ENCODE measurements at regions not wholly inside any gene's neighbourhood (a gene's known extent, or its start where the extent isn't known, plus 50 kb on each side); places are given as distances from the start of the nearest gene placed in this dataset.
A peak's percentile ranks its signal among the peaks of the same experiment; 100 is the strongest.

DNA sequence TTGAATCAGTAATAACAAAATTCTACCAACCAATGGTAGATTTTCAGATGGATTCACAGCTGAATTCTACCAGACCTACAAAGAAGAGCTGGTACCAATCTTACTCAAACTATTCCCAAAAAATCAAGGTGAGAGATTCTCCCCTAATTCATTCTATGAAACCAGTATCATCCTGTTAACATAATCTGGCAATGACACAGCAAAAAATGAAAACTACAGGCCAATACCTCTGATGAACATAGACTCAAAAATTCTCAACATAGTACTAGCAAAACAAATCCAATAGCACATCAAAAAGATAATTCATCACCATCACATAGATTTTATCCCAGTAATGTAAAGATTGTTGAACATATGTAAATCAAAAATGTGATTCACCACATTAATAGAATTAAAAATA, 234.4 kb upstream of the KIF2B start:
- DNase-seq (no peak), ATAC-seq (no peak)
- no peaks in the 10 kb centered on the region for H3K9me3 ChIP-seq
- H3K27me3 ChIP-seq = no peaks in the 10 kb centered on the region
- H3K4me1 ChIP-seq = no peaks in the 10 kb centered on the region
- H3K4me3 ChIP-seq = no peak overlapping the region
- H3K27ac ChIP-seq = no peak overlapping the region
- H3K36me3 ChIP-seq = no peaks in the 10 kb centered on the region
- intact Hi-C loops (cut with DNase I) = no loop called here
- TF ChIP-seq POLR2A (IDR thresholded peaks at IDR 0.05) = no peak
- TF ChIP-seq, protein P1, sequence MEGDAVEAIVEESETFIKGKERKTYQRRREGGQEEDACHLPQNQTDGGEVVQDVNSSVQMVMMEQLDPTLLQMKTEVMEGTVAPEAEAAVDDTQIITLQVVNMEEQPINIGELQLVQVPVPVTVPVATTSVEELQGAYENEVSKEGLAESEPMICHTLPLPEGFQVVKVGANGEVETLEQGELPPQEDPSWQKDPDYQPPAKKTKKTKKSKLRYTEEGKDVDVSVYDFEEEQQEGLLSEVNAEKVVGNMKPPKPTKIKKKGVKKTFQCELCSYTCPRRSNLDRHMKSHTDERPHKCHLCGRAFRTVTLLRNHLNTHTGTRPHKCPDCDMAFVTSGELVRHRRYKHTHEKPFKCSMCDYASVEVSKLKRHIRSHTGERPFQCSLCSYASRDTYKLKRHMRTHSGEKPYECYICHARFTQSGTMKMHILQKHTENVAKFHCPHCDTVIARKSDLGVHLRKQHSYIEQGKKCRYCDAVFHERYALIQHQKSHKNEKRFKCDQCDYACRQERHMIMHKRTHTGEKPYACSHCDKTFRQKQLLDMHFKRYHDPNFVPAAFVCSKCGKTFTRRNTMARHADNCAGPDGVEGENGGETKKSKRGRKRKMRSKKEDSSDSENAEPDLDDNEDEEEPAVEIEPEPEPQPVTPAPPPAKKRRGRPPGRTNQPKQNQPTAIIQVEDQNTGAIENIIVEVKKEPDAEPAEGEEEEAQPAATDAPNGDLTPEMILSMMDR (IDR thresholded peaks at IDR 0.05) = no peak

- no peak for ATAC-seq
- H3K27me3 ChIP-seq = no peaks in the 10 kb centered on the region
- 76% methylated on average over 2 of the region's 2 CpGs for WGBS (ENCODE audit: insufficient coverage, low coverage, low lambda C conversion rate, missing lambda C conversion rate)
- TF ChIP-seq POLR2A (IDR thresholded peaks at IDR 0.05) = no peak
- TF ChIP-seq, protein P1 (IDR thresholded peaks at IDR 0.05) = no peak
- intact Hi-C loops (cut with DNase I) = no loop called here
- no peaks in the 10 kb centered on the region for H3K4me1 ChIP-seq
- no peak overlapping the region for H3K27ac ChIP-seq
- H3K4me3 ChIP-seq = no peak overlapping the region
- DNase-seq = no peak
- H3K9me3 ChIP-seq = no peaks in the 10 kb centered on the region
- no peaks in the 10 kb centered on the region for H3K36me3 ChIP-seq
Observed at GRCh38 chr17:53574038-53574437, 248.7 kb upstream of the KIF2B start.

GRCh38 chr17:53571342-53571741, 251.4 kb upstream of the KIF2B start:
- intact Hi-C loops (cut with DNase I) = no loop called here
- TF ChIP-seq, protein P1 (IDR thresholded peaks at IDR 0.05) = no peak
- no peak for TF ChIP-seq POLR2A (IDR thresholded peaks at IDR 0.05)
- Histone ChIP-seq H3K27ac (no peak overlapping the region), H3K27me3 (no peaks in the 10 kb centered on the region), H3K36me3 (no peaks in the 10 kb centered on the region), H3K4me1 (no peaks in the 10 kb centered on the region), H3K9me3 (no peaks in the 10 kb centered on the region), H3K4me3 (peak overlapping the region in 1 of 3 donors; percentile 21)
- DNase-seq = no peak
- ATAC-seq = no peak
- 39% methylated on average over 2 of the region's 2 CpGs for WGBS (ENCODE audit: insufficient coverage, low coverage, low lambda C conversion rate, missing lambda C conversion rate)

DNA sequence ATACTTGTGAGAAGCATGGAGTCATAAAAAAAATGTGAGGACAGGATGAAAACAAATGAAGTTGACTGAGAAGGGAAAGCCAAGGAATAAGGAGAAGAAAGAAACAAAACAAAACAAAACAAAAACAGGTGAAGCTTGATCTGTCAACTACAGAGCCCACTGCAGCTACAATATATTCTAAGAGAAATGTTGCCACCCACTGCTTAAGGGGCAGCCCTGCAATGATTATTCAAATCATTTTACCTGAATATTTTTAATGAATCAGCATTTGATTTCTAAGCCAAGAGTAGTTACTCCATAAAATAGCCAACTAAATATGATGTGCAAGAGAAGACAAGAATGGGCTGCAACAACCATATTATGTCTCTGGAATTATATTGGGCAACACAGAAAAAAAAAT, 252.0 kb upstream of the KIF2B start:
- DNase-seq = no peak
- no peak for ATAC-seq
- Histone ChIP-seq H3K4me1 (no peaks in the 10 kb centered on the region), H3K27me3 (no peaks in the 10 kb centered on the region), H3K36me3 (no peaks in the 10 kb centered on the region), H3K27ac (no peak overlapping the region), H3K9me3 (no peaks in the 10 kb centered on the region), H3K4me3 (peak overlapping the region in 1 of 3 donors; percentile 21)
- intact Hi-C loops (cut with DNase I) = no loop called here
- no peak for TF ChIP-seq POLR2A (IDR thresholded peaks at IDR 0.05)
- TF ChIP-seq, protein P1 (IDR thresholded peaks at IDR 0.05) = no peak

- H3K4me3 ChIP-seq = no peak overlapping the region
- no peak overlapping the region for H3K27ac ChIP-seq
- no peak for TF ChIP-seq POLR2A (IDR thresholded peaks at IDR 0.05)
- TF ChIP-seq, protein P1 (IDR thresholded peaks at IDR 0.05) = no peak
- no peak for ATAC-seq
- H3K4me1 ChIP-seq = no peaks in the 10 kb centered on the region
- no peaks in the 10 kb centered on the region for H3K36me3 ChIP-seq
- DNase-seq = no peak
- H3K27me3 ChIP-seq = no peaks in the 10 kb centered on the region
- 0% methylated on average over 1 of the region's 1 CpG for WGBS (ENCODE audit: insufficient coverage, low coverage, low lambda C conversion rate, missing lambda C conversion rate)
- no peaks in the 10 kb centered on the region for H3K9me3 ChIP-seq
- intact Hi-C loops (cut with DNase I) = no loop called here
Observed at GRCh38 chr17:53560953-53561352, 261.8 kb upstream of the KIF2B start.
